CD4-positive, CD25-positive, alpha-beta regulatory T cell (primary cell): ENCODE measurements at regions not wholly inside any gene's neighbourhood (a gene's known extent, or its start where the extent isn't known, plus 50 kb on each side); places are given as distances from the start of the nearest gene placed in this dataset.
A peak's percentile ranks its signal among the peaks of the same experiment; 100 is the strongest.

ENCODE experiments used
- ATAC-seq, 2 donors: fragments of 150-1000 bp; cut with Tn5 transposase; one replicate each; pipeline ENCODE4 v1.10.0; 2021; ENCODE audit warnings: low read depth in 2 of 2, moderate number of reproducible peaks in 2 of 2, moderate library complexity in 1 of 2
- DNase-seq, 3 donors: peaks; one replicate each; pipeline versions ENCODE4 v3.0.0 to v3.0.0-alpha.2; 2012 to 2022; ENCODE audit warnings: mixed read lengths in 1 of 3
- H3K27ac ChIP-seq: one replicate; pipeline ENCODE4 v1.7.0; 2013; ENCODE audit warnings: mild to moderate bottlenecking, low read length; ENCODE audit not compliant: insufficient read depth, poor library complexity, severe bottlenecking
- H3K27me3 ChIP-seq: one replicate; pipeline ENCODE4 v1.7.0; 2013; ENCODE audit warnings: low read length; ENCODE audit not compliant: control insufficient read depth, insufficient read depth
- H3K36me3 ChIP-seq: one replicate; pipeline ENCODE4 v1.7.0; 2013; ENCODE audit warnings: mild to moderate bottlenecking, low read length, moderate library complexity; ENCODE audit not compliant: control insufficient read depth, insufficient read depth
- H3K4me1 ChIP-seq: 2 replicates; pipeline ENCODE4 v1.7.0; 2013; ENCODE audit warnings: mild to moderate bottlenecking, low read length; ENCODE audit not compliant: insufficient read depth, control insufficient read depth, poor library complexity, severe bottlenecking
- H3K4me3 ChIP-seq: one replicate; pipeline ENCODE4 v1.7.0; 2013; ENCODE audit warnings: low read depth, mild to moderate bottlenecking, low read length, moderate library complexity
- H3K9me3 ChIP-seq, 2 experiments: 1 replicate in 1 of 2; 2 replicates in 1 of 2; pipeline ENCODE4 v1.7.0; 2013; ENCODE audit warnings: low read length in 2 of 2, mild to moderate bottlenecking in 1 of 2, moderate library complexity in 1 of 2; ENCODE audit not compliant: control insufficient read depth in 2 of 2
- H3K27ac Mint-ChIP-seq, 3 donors: one replicate each; pipeline ENCODE4 v1.8.0; 2020 to 2022; ENCODE audit warnings: mild to moderate bottlenecking in 3 of 3, mixed read lengths in 3 of 3, moderate library complexity in 2 of 3
- H3K27me3 Mint-ChIP-seq: one replicate; pipeline ENCODE4 v1.8.0; 2022; ENCODE audit warnings: mild to moderate bottlenecking, mixed read lengths
- H3K36me3 Mint-ChIP-seq: one replicate; pipeline ENCODE4 v1.8.0; 2020; ENCODE audit warnings: mixed read lengths
- H3K4me1 Mint-ChIP-seq, 4 donors: one replicate each; pipeline ENCODE4 v1.8.0; 2020 to 2022; ENCODE audit warnings: mixed read lengths in 4 of 4, mild to moderate bottlenecking in 1 of 4
- H3K4me3 Mint-ChIP-seq, 4 donors: one replicate each; pipeline ENCODE4 v1.8.0; 2020 to 2022; ENCODE audit warnings: mild to moderate bottlenecking in 4 of 4, mixed read lengths in 4 of 4, moderate library complexity in 3 of 4
- H3K9me3 Mint-ChIP-seq, 7 donors: one replicate each; pipeline ENCODE4 v1.8.0; 2020 to 2022; ENCODE audit warnings: mixed read lengths in 7 of 7, mild to moderate bottlenecking in 3 of 7, moderate library complexity in 2 of 7

- Mint-ChIP-seq H3K36me3 (no peaks in the 10 kb centered on the region), H3K9me3 (no peaks in the 10 kb centered on the region), H3K4me3 (no peak overlapping the region), H3K27me3 (peaks cover 17% of the 10 kb centered on the region), H3K4me1 (peaks cover 4 to 7% (median 5%) of the 10 kb centered on the region in 4 donors), H3K27ac (no peak overlapping the region)
- no peak overlapping the region for H3K27ac ChIP-seq
- no peaks in the 10 kb centered on the region for H3K9me3 ChIP-seq
- no peaks in the 10 kb centered on the region for H3K36me3 ChIP-seq
- DNase-seq (no peak), ATAC-seq (no peak)
- peaks cover 7% of the 10 kb centered on the region for H3K27me3 ChIP-seq
- no peak overlapping the region for H3K4me3 ChIP-seq
- peaks cover 7% of the 10 kb centered on the region for H3K4me1 ChIP-seq
Measured at GRCh38 chr12:89020121-89020480, 332.2 kb downstream of the DUSP6 start.

GRCh38 chr12:89019439-89020120 lies 332.7 kb downstream of the DUSP6 start:
- H3K27me3 Mint-ChIP-seq: peaks cover 21% of the 10 kb centered on the region
- H3K9me3 ChIP-seq: no peaks in the 10 kb centered on the region
- peak; percentile 54 to 88 (median 76) for DNase-seq
- H3K27ac Mint-ChIP-seq: no peak overlapping the region
- no peaks in the 10 kb centered on the region for H3K36me3 Mint-ChIP-seq
- no peaks in the 10 kb centered on the region for H3K36me3 ChIP-seq
- ATAC-seq: peak; percentile 91 to 95
- H3K27ac ChIP-seq: no peak overlapping the region
- peak overlapping the region; percentile 84 for H3K4me3 ChIP-seq
- H3K9me3 Mint-ChIP-seq: no peaks in the 10 kb centered on the region
- H3K4me1 ChIP-seq: peaks cover 7% of the 10 kb centered on the region
- H3K27me3 ChIP-seq: peaks cover 7% of the 10 kb centered on the region
- H3K4me1 Mint-ChIP-seq: peaks cover 4 to 7% (median 5%) of the 10 kb centered on the region in 4 donors
- H3K4me3 Mint-ChIP-seq: no peak overlapping the region

GRCh38 chr12:89016970-89017778 lies 335.1 kb downstream of the DUSP6 start:
- Mint-ChIP-seq H3K9me3 (no peaks in the 10 kb centered on the region), H3K27me3 (peaks cover 36% of the 10 kb centered on the region), H3K4me3 (no peak overlapping the region), H3K4me1 (peaks cover 4 to 6% (median 5%) of the 10 kb centered on the region in 4 donors), H3K27ac (peak overlapping the region in 1 of 3 donors; percentile 3), H3K36me3 (no peaks in the 10 kb centered on the region)
- ATAC-seq (peak; percentile 35 to 43), DNase-seq (peak; percentile 4 to 82 (median 61))
- H3K27me3 ChIP-seq: peaks cover 7% of the 10 kb centered on the region
- H3K4me3 ChIP-seq: no peak overlapping the region
- no peaks in the 10 kb centered on the region for H3K36me3 ChIP-seq
- peaks cover 7% of the 10 kb centered on the region for H3K4me1 ChIP-seq
- H3K9me3 ChIP-seq: no peaks in the 10 kb centered on the region
- no peak overlapping the region for H3K27ac ChIP-seq

GRCh38 chr12:89015419-89015818 lies 336.9 kb downstream of the DUSP6 start:
- no peak overlapping the region for H3K4me3 Mint-ChIP-seq
- Histone ChIP-seq H3K9me3 (no peaks in the 10 kb centered on the region), H3K4me3 (no peak overlapping the region), H3K36me3 (no peaks in the 10 kb centered on the region), H3K27ac (no peak overlapping the region), H3K4me1 (peaks cover 7% of the 10 kb centered on the region), H3K27me3 (peaks cover 7% of the 10 kb centered on the region)
- no peak overlapping the region for H3K27ac Mint-ChIP-seq
- ATAC-seq (no peak), DNase-seq (no peak)
- H3K27me3 Mint-ChIP-seq: peaks cover 37% of the 10 kb centered on the region
- no peaks in the 10 kb centered on the region for H3K9me3 Mint-ChIP-seq
- no peaks in the 10 kb centered on the region for H3K36me3 Mint-ChIP-seq
- peaks cover 4 to 6% (median 4%) of the 10 kb centered on the region in 4 donors for H3K4me1 Mint-ChIP-seq

GRCh38 chr12:88998421-88998820 lies 353.9 kb downstream of the DUSP6 start:
- Mint-ChIP-seq H3K36me3 (no peaks in the 10 kb centered on the region), H3K27me3 (peaks cover 14% of the 10 kb centered on the region)
- H3K4me3 ChIP-seq: no peak overlapping the region

GRCh38 chr12:88996200-88996788 lies 356.0 kb downstream of the DUSP6 start:
- DNase-seq: no peak
- H3K27me3 ChIP-seq: peaks cover 1% of the 10 kb centered on the region

More at GRCh38 chr12:88998421-88998820, 353.9 kb downstream of the DUSP6 start:
- H3K27ac ChIP-seq: no peak overlapping the region
- DNase-seq (no peak), ATAC-seq (no peak)
- no peaks in the 10 kb centered on the region for H3K9me3 Mint-ChIP-seq
- no peaks in the 10 kb centered on the region for H3K36me3 ChIP-seq
- H3K27me3 ChIP-seq: peaks cover 1% of the 10 kb centered on the region
- no peaks in the 10 kb centered on the region for H3K4me1 ChIP-seq
- no peaks in the 10 kb centered on the region for H3K9me3 ChIP-seq
- no peaks in the 10 kb centered on the region for H3K4me1 Mint-ChIP-seq
- H3K4me3 Mint-ChIP-seq: no peak overlapping the region
- no peak overlapping the region for H3K27ac Mint-ChIP-seq

GRCh38 chr12:88994971-88995370 lies 357.3 kb downstream of the DUSP6 start:
- H3K4me1 Mint-ChIP-seq: no peaks in the 10 kb centered on the region
- H3K4me3 ChIP-seq: no peak overlapping the region
- no peak for ATAC-seq
- no peak overlapping the region for H3K4me3 Mint-ChIP-seq
- no peak overlapping the region for H3K27ac Mint-ChIP-seq
- no peak overlapping the region for H3K27ac ChIP-seq
- H3K36me3 ChIP-seq: no peaks in the 10 kb centered on the region
- H3K27me3 Mint-ChIP-seq: peaks cover 6% of the 10 kb centered on the region
- no peaks in the 10 kb centered on the region for H3K4me1 ChIP-seq
- no peaks in the 10 kb centered on the region for H3K36me3 Mint-ChIP-seq
- no peak for DNase-seq
- H3K9me3 Mint-ChIP-seq: no peaks in the 10 kb centered on the region
- peaks cover 1% of the 10 kb centered on the region for H3K27me3 ChIP-seq
- H3K9me3 ChIP-seq: no peaks in the 10 kb centered on the region

More at GRCh38 chr12:88996200-88996788, 356.0 kb downstream of the DUSP6 start:
- Mint-ChIP-seq H3K27ac (no peak overlapping the region), H3K4me3 (no peak overlapping the region), H3K4me1 (no peaks in the 10 kb centered on the region), H3K9me3 (no peaks in the 10 kb centered on the region), H3K36me3 (no peaks in the 10 kb centered on the region), H3K27me3 (peaks cover 10% of the 10 kb centered on the region)
- H3K4me3 ChIP-seq: no peak overlapping the region
- H3K9me3 ChIP-seq: no peaks in the 10 kb centered on the region
- no peak for ATAC-seq
- no peaks in the 10 kb centered on the region for H3K4me1 ChIP-seq
- H3K36me3 ChIP-seq: no peaks in the 10 kb centered on the region
- no peak overlapping the region for H3K27ac ChIP-seq
